Prostate gland (tissue), 2 donors: ENCODE measurements at regions not wholly inside any gene's neighbourhood (a gene's known extent, or its start where the extent isn't known, plus 50 kb on each side); places are given as distances from the start of the nearest gene placed in this dataset.

Source experiments
- POLR2A ChIP-seq: fragments of 450-650 bp; IDR thresholded peaks from one replicate; pipeline ENCODE4 v1.6.1; 2016; ENCODE audit warnings: antibody characterized with exemption, mild to moderate bottlenecking
- TF ChIP-seq, protein P1 (sequence below), 4 experiments: fragments of 200-600 bp in 2 of 4; fragments of 450-650 bp in 2 of 4; sonication (generic) in 2 of 4; IDR thresholded peaks; 1 replicate in 3 of 4; 2 replicates in 1 of 4; pipeline ENCODE4 v1.5.1; 2016 to 2019; ENCODE audit warnings: antibody characterized with exemption in 4 of 4, mild to moderate bottlenecking in 2 of 4, moderate library complexity in 2 of 4

DNA sequence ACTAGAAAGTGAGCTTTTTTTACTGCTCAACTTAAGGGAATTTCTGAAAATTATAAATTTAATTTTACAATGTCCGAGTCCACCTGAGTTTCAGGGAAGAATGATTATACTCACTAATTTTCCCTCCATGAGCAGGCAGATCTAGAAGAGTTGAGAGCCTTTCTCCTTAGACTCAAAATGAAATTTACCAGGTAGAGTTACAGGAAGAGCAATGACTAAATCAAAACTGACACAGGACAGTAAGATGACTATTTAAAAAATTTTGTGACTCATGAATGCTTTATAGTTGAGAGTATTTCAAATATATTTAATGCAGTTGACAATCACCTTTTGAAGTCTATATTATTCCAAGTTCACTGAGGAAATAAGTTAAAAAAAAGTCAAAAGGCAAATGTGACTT, 198.1 kb upstream of the NRSN1 start:
- TF ChIP-seq, protein P1, sequence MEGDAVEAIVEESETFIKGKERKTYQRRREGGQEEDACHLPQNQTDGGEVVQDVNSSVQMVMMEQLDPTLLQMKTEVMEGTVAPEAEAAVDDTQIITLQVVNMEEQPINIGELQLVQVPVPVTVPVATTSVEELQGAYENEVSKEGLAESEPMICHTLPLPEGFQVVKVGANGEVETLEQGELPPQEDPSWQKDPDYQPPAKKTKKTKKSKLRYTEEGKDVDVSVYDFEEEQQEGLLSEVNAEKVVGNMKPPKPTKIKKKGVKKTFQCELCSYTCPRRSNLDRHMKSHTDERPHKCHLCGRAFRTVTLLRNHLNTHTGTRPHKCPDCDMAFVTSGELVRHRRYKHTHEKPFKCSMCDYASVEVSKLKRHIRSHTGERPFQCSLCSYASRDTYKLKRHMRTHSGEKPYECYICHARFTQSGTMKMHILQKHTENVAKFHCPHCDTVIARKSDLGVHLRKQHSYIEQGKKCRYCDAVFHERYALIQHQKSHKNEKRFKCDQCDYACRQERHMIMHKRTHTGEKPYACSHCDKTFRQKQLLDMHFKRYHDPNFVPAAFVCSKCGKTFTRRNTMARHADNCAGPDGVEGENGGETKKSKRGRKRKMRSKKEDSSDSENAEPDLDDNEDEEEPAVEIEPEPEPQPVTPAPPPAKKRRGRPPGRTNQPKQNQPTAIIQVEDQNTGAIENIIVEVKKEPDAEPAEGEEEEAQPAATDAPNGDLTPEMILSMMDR (IDR thresholded peaks at IDR 0.05): no peak
- no peak for TF ChIP-seq POLR2A
